KMS-11 (cell line): ENCODE measurements at regions not wholly inside any gene's neighbourhood (a gene's known extent, or its start where the extent isn't known, plus 50 kb on each side); places are given as distances from the start of the nearest gene placed in this dataset.

Experiments used
- H2AFZ ChIP-seq: fragments of 200-600 bp; sonication (generic); 2 replicates; pipeline ENCODE4 v1.6.1; 2016; ENCODE audit warnings: antibody characterized with exemption, mixed run types, low read depth
- H3K27ac ChIP-seq: fragments of 200-600 bp; sonication (generic); 2 replicates; pipeline ENCODE4 v1.6.1; 2016; ENCODE audit warnings: mild to moderate bottlenecking, mixed run types
- H3K27me3 ChIP-seq: fragments of 200-600 bp; sonication (generic); 2 replicates; pipeline ENCODE4 v1.6.1; 2017; ENCODE audit warnings: mild to moderate bottlenecking, low read depth, mixed run types, moderate library complexity; ENCODE audit not compliant: insufficient read depth
- H3K36me3 ChIP-seq: fragments of 200-600 bp; sonication (generic); 2 replicates; pipeline ENCODE4 v1.6.1; 2017; ENCODE audit warnings: mild to moderate bottlenecking, mixed run types; ENCODE audit not compliant: insufficient read depth
- H3K4me1 ChIP-seq: fragments of 200-600 bp; sonication (generic); 2 replicates; pipeline ENCODE4 v1.6.1; 2016; ENCODE audit warnings: mild to moderate bottlenecking, low read depth, mixed run types; ENCODE audit not compliant: poor library complexity, severe bottlenecking
- H3K4me2 ChIP-seq: fragments of 200-600 bp; sonication (generic); 2 replicates; pipeline ENCODE4 v1.7.0; 2016; ENCODE audit warnings: mild to moderate bottlenecking, mixed run types
- H3K4me3 ChIP-seq: fragments of 200-600 bp; sonication (generic); IDR thresholded peaks from 2 replicates; pipeline ENCODE4 v1.6.1; 2017; ENCODE audit warnings: low read depth, low read length, mixed read lengths; ENCODE audit not compliant: insufficient read depth
- H3K79me2 ChIP-seq: fragments of 200-600 bp; sonication (generic); 2 replicates; pipeline ENCODE4 v1.6.1; 2016; ENCODE audit warnings: low read depth, mixed run types; ENCODE audit not compliant: insufficient read depth
- H3K9ac ChIP-seq: fragments of 200-600 bp; sonication (generic); 2 replicates; pipeline ENCODE4 v1.6.1; 2016; ENCODE audit warnings: mild to moderate bottlenecking, mixed run types
- H4K20me1 ChIP-seq: fragments of 200-600 bp; sonication (generic); 2 replicates; pipeline ENCODE4 v1.6.1; 2016; ENCODE audit warnings: mild to moderate bottlenecking, mixed run types; ENCODE audit not compliant: insufficient read depth
- TF ChIP-seq, protein P1 (sequence below): fragments of 200-600 bp; sonication (generic); conservative IDR thresholded peaks from 2 replicates; pipeline ENCODE4 v1.6.1; 2017; ENCODE audit warnings: low read depth, mild to moderate bottlenecking, antibody characterized with exemption, low read length, moderate library complexity, mixed read lengths

DNA sequence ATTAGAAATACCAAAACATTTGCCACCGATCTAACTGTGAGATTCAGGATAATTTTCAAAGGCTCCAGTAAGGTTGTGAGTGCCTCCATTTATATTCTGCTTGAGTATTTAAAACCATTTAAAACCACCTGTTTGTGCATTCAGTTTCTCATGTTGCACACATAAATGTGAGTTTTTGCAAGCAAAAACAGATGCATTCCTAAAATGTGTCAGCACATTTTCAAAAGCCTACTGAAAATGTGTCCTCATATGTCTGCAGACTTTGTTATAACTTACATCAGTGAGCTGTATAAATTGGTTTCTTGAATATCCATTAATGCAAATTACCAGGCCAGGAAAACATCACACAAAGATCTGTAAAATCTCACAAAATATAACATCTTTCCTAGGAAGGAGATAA is 676.6 kb upstream of the EPHA7 start:
- Histone ChIP-seq H4K20me1 (no peaks in the 10 kb centered on the region), H3K4me2 (no peak overlapping the region), H3K36me3 (no peaks in the 10 kb centered on the region), H2AFZ (no peak overlapping the region), H3K79me2 (no peaks in the 10 kb centered on the region), H3K4me1 (no peaks in the 10 kb centered on the region), H3K9ac (no peak overlapping the region), H3K4me3 (no peak overlapping the region), H3K27ac (no peak overlapping the region), H3K27me3 (no peaks in the 10 kb centered on the region)
- TF ChIP-seq, protein P1, sequence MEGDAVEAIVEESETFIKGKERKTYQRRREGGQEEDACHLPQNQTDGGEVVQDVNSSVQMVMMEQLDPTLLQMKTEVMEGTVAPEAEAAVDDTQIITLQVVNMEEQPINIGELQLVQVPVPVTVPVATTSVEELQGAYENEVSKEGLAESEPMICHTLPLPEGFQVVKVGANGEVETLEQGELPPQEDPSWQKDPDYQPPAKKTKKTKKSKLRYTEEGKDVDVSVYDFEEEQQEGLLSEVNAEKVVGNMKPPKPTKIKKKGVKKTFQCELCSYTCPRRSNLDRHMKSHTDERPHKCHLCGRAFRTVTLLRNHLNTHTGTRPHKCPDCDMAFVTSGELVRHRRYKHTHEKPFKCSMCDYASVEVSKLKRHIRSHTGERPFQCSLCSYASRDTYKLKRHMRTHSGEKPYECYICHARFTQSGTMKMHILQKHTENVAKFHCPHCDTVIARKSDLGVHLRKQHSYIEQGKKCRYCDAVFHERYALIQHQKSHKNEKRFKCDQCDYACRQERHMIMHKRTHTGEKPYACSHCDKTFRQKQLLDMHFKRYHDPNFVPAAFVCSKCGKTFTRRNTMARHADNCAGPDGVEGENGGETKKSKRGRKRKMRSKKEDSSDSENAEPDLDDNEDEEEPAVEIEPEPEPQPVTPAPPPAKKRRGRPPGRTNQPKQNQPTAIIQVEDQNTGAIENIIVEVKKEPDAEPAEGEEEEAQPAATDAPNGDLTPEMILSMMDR = no peak

GRCh38 chr6:94089941-94090340 is 670.6 kb upstream of the EPHA7 start:
- Histone ChIP-seq H2AFZ (no peak overlapping the region), H4K20me1 (no peaks in the 10 kb centered on the region), H3K27me3 (no peaks in the 10 kb centered on the region), H3K79me2 (no peaks in the 10 kb centered on the region), H3K4me2 (no peak overlapping the region), H3K4me1 (no peaks in the 10 kb centered on the region), H3K9ac (no peak overlapping the region), H3K27ac (no peak overlapping the region), H3K36me3 (no peaks in the 10 kb centered on the region), H3K4me3 (no peak overlapping the region)
- TF ChIP-seq, protein P1 = no peak

DNA sequence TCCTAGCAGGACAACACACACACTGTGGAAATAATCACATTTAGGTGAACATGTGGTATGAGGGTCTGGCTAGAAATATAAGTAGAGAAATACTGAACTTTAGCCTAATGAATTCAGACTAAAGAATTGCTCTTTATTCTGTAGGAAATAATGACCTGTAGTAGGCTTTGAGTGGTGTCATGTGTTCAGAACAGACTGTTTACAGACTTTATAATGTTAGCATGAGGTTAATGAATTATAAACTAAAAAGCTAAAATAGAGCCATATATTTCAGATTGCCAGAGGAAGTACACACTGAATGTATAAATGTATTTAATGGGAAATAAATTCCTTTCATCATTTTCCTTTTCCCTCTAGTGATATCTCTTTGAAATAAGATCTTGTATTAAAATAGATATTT is 669.5 kb upstream of the EPHA7 start:
- Histone ChIP-seq H3K79me2 (no peaks in the 10 kb centered on the region), H3K4me2 (no peak overlapping the region), H3K4me1 (no peaks in the 10 kb centered on the region), H3K27me3 (no peaks in the 10 kb centered on the region), H3K36me3 (no peaks in the 10 kb centered on the region), H4K20me1 (no peaks in the 10 kb centered on the region), H2AFZ (no peak overlapping the region), H3K4me3 (no peak overlapping the region), H3K9ac (no peak overlapping the region), H3K27ac (no peak overlapping the region)
- TF ChIP-seq, protein P1 = no peak

DNA sequence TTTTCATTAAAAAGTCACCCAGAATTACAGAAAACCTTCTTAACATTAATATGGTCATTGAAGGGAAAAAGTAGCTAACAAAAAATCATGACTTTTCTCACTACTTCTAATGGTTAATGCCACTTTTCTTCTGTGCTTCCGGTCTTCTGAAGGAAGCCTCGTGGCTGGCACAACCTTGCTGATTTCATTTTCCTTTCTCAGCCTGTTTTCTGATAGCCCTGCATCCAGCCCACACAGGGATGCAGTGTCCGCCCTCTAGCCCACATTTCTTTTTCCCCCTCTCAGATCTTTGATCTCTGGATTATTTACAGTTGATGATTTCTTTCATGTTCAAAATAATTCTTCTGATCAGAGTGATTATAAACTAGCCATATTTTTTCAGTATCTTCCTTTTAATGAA is 655.4 kb upstream of the EPHA7 start:
- Histone ChIP-seq H3K27me3 (no peaks in the 10 kb centered on the region), H3K36me3 (no peaks in the 10 kb centered on the region), H3K4me1 (no peaks in the 10 kb centered on the region), H3K4me3 (no peak overlapping the region), H3K79me2 (no peaks in the 10 kb centered on the region), H3K27ac (no peak overlapping the region), H2AFZ (no peak overlapping the region), H3K9ac (no peak overlapping the region), H3K4me2 (no peak overlapping the region), H4K20me1 (no peaks in the 10 kb centered on the region)
- TF ChIP-seq, protein P1 = no peak

DNA sequence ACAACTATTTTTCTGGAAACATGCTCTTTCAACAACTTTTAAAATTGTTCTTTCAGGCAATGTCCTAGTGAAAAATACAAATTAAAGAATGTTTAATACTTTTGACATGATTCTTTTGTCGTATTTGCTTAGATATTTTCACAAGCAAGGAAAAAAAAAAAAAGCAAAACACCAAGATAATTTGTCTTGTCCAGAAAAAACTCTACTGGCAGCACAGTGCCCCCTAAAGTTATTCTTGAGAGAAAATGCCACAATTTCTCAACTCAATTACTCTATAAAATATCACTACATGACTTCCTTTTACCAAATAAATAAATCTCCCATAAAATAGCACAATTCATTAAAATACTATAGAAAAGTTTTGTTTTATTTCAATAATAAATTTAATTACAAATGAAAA is 652.5 kb upstream of the EPHA7 start:
- Histone ChIP-seq H2AFZ (no peak overlapping the region), H3K4me3 (no peak overlapping the region), H3K36me3 (no peaks in the 10 kb centered on the region), H4K20me1 (no peaks in the 10 kb centered on the region), H3K27ac (no peak overlapping the region), H3K27me3 (no peaks in the 10 kb centered on the region), H3K4me1 (no peaks in the 10 kb centered on the region), H3K79me2 (no peaks in the 10 kb centered on the region), H3K9ac (no peak overlapping the region), H3K4me2 (no peak overlapping the region)
- TF ChIP-seq, protein P1 = no peak; the same call in 1 of the 2 replicates
